HG03558 (cell line): ENCODE measurements at regions not wholly inside any gene's neighbourhood (a gene's known extent, or its start where the extent isn't known, plus 50 kb on each side); places are given as distances from the start of the nearest gene placed in this dataset.

ENCODE experiments used
- ATAC-seq: cut with Tn5 transposase; IDR thresholded peaks from one replicate; pipeline ENCODE4 v1.9.1; 2021; ENCODE audit warnings: moderate number of reproducible peaks; ENCODE audit not compliant: unreplicated experiment; ENCODE audit errors: extremely low read depth

DNA sequence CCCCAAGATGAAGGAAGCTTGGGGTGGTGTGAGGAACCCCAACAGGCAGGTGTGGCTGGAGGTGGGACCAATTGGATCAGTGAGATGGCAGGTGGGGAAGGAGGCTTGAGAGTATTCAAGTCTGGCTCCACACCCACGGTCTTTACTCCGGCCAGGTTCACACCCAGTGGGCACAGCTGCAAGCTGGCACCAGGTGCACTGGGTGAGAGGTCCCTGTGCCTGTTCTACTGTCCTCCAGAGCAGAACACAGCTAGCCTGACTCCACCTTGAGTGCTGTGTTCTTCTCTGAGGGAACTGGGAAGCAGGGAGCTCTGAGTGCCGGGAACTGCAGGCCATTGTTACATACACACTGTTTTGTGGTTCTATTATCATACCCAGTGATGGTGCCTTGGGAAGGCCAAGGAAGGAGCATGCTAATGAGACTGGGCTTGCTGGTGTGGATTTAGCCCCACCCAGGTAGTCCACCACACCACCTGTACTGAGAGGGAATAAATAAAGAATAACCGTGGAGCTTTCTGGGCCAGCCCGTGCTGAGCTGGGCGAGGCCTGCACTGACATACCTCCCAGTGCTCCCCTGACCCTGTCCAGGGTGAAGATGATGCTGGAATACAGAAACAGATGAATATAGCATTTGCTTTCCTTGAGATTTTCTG lies 93.4 kb downstream of the ABHD5 start:
- ATAC-seq, result no peak

DNA sequence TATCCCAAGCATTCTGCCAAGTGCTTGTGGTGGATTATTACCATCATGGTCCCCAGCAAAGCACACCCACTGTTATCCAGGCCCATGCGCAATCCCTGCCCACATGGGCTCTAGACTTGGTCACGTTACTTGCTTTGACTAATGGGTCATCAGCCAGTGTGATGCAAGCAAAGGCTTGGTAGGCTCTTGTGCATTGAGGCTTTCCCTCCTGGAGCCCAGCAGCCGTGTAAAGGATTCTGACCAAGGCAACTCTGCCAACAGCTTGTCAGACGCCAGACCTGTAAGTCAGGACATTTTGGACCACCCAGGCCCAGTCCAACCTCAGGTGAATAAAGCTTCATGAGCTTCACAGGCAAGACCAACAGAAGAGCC lies 93.9 kb downstream of the ABHD5 start:
- ATAC-seq, result no peak

DNA sequence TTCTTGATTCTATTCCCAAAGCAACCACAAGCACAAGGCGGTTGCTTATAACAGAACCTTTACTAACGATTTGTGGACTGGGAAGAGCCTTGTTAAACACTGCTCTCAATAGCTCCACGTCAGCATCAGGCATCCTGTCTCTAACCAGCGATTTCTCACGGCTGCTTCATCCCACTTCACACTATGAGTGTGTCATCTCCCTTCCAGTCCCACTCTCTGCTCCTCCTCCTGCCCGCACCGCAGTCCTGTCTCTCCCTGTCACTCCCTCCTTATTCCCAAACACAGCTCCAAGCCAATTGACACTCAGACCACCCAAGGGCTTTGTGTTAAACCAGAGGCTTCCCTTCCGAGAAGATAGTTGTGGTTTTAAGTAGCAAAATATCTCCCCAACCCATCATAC lies 94.8 kb downstream of the ABHD5 start:
- ATAC-seq, result no peak

DNA sequence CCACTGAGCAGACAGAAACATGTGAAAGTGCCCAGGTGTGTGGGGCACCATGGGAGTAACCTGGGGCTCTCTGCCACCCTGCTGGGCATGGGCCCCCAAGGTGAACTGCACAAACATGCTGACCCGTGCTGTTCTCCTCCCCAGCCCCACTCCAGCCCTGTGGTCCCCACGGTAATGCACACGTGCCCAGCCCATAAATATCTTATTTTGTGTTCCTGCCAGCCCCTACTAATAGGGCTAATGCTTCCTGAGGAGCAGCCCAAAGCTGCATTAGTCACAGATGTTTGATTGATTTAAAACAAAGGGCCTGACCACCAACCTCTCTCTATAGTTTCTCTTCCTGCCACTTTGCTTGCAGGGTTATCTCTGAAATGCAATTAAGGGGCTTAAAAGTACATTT lies 95.4 kb downstream of the ABHD5 start:
- ATAC-seq, result no peak

DNA sequence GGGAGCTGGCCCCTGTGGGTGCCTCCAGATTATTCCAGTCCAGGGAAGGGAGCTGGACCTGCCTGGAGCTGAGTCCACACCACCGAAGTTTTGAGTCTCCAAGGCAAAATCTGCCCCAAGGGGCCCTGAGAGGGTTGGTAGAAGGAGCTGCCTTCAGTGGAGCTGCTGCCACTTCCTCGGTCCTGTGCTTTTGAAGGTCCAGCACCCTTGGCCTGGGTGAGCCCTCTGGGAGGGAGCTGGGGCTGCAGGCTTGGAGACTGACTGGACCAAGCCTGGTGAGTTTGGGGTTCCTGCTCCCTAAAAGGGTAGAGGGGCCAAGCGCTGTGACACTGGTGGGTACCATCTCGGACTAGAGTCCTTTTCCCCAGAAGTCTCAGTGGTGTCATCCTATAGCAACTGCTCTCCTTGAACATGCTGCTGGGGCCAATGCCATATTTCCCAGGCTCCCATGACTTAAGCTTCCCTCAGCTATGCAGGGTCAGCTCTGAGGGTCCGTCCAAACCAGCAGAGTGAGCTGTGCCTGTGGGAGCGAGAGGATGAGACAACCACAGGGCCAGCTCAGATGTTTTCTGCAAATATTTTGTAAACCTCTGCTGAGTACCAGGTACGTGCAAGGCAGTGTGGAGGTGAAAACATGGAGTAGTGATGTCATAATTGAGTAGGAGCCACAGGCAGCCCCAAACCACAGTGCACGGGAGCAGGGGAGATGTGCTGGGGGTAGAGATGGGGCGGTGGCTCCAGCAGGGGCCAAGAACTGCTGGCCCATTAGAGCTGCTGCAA lies 96.0 kb downstream of the ABHD5 start:
- ATAC-seq, result no peak

DNA sequence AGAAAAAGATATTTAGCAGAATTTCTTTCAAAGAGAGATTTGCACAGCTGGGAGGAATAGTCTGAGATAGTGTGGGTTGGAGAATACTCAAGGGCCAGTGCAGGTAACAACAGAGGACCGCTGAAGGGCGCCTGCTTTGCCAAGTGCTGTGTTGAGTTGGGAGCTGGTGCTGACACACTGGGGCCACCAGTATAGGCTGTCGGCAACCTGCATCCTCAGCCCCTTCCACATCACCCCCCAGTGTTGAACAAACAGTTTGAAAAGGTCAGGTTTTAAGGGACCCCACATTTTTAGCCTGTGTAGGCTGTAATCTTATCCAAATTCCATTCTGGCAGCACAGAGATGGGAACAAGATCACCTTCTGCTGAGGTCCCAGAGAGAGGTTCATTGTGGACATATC lies 96.6 kb downstream of the ABHD5 start:
- no peak for ATAC-seq

DNA sequence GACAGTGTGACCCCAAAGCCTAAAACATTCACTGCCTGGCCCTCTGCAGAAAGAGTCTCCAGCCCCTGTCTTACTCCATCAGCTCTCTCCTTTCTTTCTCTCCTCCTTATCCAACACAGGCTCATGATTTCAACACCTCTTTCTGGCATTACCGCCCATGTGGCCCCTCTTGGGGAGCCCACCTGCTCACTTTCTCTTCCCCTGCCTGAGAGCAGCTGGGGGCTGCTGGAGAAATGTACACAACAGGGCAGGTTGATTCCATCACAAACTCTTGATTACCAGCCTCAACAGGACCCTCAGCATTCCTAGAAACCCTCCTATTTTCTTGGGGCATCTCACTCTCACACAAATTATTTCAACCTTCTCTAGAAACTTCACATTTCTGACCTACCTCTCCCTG lies 98.3 kb downstream of the ABHD5 start:
- no peak for ATAC-seq

DNA sequence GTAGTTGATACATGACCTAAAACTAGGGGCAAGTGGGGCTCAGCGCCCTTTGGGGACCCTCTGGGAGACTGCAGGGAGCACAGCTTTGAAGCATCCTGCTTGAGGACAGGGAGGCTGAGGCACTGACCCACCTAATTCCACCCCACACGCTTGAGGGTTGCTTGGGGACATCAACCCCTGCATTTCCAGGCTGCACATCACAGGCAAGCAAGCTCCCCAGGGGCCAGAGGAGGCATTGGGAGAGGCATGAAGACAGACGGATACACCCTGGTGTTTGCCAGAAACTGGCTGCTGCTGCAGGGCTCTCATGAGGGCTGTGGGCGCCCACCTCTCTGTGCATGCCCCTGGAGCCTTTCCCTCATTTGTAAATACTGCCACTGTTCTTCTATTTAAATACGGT lies 99.3 kb downstream of the ABHD5 start:
- ATAC-seq, result no peak

DNA sequence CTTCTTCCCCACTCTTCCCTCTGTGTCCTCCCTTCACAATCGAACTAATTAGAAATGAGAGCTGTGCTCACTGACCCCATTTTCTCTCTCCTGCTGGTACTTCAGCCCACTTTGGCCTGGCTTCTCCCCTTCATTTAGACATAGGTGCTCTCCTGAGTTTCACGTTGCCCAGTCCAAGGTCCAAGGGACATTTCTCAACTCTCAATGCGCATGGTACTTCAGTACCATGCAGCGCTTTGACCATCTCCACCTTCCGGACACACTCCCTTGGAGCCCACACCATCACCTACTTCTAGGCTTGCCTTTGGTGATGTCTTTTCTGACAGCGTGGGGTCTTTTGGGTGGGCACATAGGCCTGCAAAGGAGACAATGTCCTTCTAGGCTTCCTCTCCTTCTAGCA lies 99.7 kb downstream of the ABHD5 start:
- no peak for ATAC-seq

DNA sequence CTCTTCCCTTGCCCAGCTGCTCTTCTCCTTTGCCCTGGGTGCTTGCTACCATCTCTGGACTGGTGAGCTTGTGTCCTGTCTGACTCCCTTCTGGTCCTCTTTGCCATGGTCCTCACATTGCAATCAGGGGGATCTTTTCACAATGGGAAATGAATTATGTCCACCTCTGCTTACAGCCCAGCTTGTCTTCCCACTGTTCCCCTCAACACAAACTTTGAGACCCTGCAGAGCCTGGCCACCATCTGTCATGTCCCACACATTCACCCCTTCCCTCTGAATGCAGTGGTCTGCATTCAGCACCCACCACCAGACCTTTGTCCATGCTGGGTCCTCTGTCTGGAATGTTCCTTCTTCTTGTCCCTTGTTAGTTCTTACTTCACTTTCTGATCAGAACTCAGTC lies 100.5 kb downstream of the ABHD5 start:
- no peak for ATAC-seq

DNA sequence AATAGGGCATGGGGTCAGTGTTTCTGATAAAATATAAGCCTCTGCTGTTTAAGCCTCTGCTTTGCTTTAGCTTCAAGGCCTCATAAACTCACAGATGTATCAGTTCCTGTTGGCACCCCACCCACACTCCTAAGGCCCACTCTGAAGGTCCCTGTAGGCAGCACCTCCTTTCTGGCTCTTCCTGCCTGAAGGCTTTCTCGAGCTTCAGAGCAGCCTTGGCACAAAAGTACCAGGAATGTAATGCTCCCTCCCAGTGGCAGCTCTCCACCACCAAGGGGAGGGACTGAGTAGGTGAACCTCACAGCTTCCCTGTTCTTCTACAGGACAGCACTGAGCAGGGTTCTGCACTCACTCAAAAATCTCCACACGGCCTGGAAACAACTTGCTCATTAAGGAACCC lies 102.2 kb downstream of the ABHD5 start:
- ATAC-seq, result no peak

DNA sequence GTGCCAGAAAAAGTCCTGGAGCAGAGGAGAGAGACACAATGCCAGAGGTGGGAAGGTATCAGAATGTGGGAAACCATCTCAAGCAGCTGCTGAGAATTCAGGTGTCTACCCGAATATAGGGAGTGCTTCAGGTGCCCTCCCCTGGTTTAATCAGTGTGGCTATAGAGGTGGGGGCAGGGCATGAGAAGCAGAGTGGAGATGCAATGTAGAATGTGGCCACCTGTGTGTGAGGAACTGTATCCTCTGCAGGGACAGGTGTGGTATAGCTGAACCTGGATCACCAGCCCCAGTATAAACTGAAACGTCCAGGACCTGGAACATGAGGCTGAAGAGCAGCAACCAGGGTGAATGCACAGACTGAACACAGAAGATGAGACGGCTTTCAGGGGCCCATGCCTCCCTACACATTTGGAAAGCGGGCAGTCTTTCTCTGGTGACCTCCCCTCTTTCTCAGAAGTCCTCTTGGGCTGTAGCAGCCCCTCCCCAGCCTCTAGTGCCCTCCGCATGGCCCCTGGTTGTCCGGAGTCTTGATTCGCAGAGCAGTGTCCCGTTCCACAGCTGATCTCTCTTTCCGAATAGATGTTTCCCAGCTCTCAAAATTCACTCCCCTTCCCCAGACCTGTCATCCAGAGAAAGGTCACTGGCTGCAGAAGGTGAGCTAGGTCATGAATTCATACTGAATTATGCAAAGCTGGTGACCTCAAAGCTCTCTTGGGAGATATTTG lies 103.1 kb downstream of the ABHD5 start:
- no peak for ATAC-seq

DNA sequence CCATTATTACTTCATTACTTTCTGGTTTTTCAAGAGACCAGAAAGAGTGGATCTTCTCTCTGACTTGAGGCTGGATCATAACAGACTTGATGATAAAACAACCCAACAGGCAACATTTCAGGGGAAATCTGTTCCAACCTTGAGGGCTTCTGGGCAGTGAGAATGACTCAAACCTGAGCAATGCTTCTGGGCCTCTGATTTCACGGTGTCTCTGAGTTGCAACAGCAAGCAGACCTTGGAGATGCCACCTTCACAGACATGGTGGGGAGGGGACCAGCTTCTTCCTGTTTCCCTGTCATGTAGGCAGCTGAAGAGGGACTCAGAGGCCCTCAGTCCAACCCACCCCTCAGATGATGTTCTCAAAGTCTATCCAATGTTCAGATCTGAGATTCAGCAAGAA lies 104.0 kb downstream of the ABHD5 start:
- ATAC-seq, result no peak

DNA sequence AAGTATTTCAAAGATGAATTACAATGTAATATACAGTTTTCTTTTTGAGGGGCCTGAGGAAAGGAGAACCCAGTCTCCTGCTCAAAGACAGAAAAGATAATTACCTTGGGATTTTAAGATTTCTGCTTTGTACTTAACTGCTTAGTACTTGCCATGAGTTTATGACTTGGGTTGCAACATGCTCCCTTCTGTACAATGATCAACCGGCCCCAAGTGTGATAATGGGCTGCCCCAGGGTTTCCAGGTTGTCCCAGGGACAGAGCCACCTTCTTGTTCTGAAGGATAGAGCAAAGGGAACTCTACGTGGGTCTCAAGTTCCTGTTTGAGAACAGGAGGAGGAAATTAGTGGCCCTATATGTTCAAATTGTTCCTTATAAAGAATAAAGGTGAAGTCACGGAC lies 104.8 kb downstream of the ABHD5 start:
- ATAC-seq, result no peak

DNA sequence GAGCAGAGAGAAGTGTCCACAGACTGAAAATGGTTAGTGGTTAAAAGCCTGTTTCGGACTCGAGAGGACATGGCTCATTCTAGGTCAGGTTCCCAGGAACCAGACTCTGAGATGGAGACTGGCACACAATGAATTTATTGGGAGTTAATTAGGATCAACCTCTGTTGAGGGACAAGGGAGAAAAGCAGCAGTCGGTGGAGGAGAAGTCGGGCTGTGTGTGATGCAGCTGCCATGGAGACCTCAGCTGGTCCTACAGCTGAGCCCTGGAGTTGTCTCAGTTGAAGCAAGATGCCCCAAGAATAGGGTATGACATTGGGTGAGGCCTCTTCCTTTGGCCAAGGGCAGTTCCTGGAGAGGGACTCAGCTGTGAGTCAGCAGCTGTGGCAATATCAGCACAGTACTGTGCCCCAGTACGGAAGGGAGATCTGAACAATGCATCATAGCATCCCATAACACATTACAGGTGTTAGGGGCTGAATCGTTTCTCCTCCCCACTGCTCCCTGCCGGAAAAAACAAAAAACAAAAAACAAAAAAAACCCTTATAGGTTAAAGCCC lies 105.4 kb downstream of the ABHD5 start:
- ATAC-seq, result no peak

DNA sequence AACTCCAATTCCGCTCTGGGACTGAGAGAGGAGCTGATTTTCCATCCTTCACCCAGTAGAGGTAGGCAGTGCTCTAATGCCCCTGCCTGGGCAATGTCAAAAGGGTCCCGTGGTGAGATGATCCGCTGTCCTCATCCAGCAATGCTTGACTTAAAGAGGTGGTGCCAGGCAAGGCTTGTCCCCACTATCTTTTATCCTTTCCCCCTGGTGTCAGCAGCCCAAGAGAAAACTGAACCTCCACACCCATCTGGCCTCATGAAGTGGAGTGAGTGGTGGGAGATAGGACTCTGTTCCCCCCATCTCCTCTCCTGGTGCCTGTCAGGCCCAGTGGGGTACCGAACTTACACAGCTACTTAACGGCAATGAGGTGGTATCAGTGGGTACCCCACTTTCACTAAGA lies 107.1 kb downstream of the ABHD5 start:
- no peak for ATAC-seq

DNA sequence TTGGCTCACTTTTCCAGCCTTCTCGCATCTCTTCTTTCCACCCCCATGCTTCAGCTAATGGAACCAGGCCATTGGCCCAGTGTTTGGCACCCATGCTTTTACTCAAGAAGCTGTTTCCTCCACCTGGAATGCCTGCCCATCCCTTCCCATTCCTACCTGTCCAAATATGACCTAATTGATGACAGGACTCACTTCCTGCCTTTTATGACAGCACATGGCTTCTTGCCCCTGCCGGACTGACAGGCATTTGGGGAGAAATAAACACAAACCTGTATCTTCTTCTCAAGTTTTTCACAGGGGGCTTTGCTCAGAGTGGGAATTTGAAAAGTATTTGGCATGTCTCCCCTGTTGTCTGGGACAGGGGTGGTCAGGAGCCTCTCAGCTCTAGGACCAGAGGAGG lies 120.1 kb downstream of the ABHD5 start:
- ATAC-seq, result no peak

DNA sequence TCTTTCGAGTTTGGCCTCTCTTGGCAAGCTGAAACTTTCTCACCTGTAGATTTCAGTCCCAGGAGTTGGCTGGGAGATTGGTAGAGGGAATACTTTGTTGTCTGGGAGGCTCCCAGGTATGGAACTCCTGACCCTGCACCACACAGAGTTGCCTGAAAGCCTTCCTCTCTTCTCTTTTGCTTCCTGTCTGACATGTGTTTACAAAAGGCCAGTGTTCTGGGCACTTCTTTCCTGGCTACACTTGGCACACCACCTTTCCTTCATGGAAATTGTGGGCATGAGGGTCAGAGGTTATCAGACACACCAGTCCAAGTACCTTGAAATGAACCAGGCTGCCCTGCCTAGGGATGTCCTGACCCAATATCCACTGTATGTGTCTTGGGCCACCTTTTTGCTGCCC lies 123.7 kb downstream of the ABHD5 start:
- no peak for ATAC-seq

DNA sequence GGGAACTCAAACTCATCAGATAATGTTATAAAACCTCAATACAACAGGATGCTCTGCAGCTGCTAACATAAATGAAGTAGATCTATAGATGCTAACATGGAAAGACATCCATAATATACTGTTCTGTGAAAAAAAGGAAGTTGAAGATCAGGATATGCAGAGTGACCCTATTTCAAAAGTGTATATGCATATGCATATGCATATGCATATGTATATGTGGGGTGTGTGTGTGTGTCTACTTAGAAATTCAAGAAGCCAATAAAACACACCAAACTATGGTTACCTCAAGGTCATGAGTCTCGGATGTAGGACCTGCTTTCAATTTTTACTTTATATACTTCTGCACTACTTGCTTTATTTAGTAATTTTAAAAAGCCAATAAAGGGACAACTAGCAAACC lies 125.6 kb downstream of the ABHD5 start:
- no peak for ATAC-seq

DNA sequence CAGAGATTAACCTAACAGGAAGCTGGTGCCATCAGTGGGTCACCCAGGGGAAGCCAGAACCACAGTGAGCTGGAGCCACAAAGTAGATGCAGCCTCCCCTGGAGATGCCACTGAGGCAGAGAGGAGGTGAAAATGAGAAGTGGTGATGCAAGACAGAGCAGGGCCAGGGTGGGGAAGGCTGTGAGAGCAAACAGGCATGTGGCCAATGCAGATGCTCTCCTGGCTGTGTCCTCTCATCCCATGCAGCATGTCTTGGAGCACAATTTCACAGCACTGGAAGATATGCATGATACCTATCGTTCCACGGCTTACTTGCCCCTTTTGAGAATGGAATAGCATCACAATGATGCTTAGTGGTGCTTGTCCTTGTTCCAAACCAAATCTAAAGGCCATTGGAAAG lies 126.3 kb downstream of the ABHD5 start:
- ATAC-seq, result no peak

DNA sequence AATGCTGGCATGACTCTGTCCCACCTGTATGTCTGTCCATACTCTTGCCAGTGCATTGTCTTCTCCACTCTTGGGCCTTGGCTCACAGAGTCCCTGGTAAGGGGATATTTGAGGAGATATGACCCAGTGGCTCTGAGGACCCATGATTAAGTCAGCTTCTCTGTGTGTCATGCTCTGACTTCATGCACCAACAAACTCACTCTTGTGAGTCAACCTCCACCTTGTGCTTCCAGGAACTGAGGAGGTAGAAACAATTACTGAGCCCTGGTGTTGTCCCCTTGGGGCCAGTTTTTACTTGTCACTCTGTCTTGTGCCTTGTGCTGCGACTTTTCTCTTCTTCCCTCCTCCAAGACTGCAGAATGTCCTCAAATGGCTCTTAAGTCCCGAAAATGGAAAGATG lies 127.1 kb downstream of the ABHD5 start:
- ATAC-seq, result no peak
